Left lung (tissue), 4 donors: ENCODE measurements at regions not wholly inside any gene's neighbourhood (a gene's known extent, or its start where the extent isn't known, plus 50 kb on each side); places are given as distances from the start of the nearest gene placed in this dataset.

Experiments
- ATAC-seq: fragments of 200-7000 bp; cut with Tn5 transposase; one replicate; pipeline ENCODE4 v1.9.1; 2020; ENCODE audit warnings: moderate library complexity
- DNase-seq, 4 donors: peaks; one replicate each; pipeline ENCODE4 v3.0.0-alpha.2; 2013 to 2020
- H3K27ac ChIP-seq, 2 donors: fragments of 200-600 bp; sonication (generic) in 1 of 2; one replicate each; pipeline versions ENCODE4 v1.5.0 to v1.8.0; 2020 to 2021
- H3K27me3 ChIP-seq, 2 donors: fragments of 200-600 bp; sonication (generic) in 1 of 2; one replicate each; pipeline versions ENCODE4 v1.5.0 to v1.8.0; 2020 to 2021
- H3K36me3 ChIP-seq, 2 donors: fragments of 200-600 bp; sonication (generic) in 1 of 2; one replicate each; pipeline versions ENCODE4 v1.5.0 to v1.8.0; 2020 to 2021
- H3K4me1 ChIP-seq, 2 donors: fragments of 200-600 bp; one replicate each; pipeline ENCODE4 v1.8.0; 2021
- H3K4me3 ChIP-seq, 2 donors: fragments of 200-600 bp; sonication (generic) in 1 of 2; one replicate each; pipeline versions ENCODE4 v1.5.0 to v1.8.0; 2020 to 2021; ENCODE audit warnings: mild to moderate bottlenecking in 1 of 2
- H3K9me3 ChIP-seq, 2 donors: fragments of 200-600 bp; sonication (generic) in 1 of 2; one replicate each; pipeline versions ENCODE4 v1.5.0 to v1.8.0; 2020 to 2021
- CTCF ChIP-seq, 2 donors: fragments of 200-600 bp; sonication (generic) in 1 of 2; IDR thresholded peaks; one replicate each; pipeline versions ENCODE4 v1.5.0 to v1.8.0; 2021; ENCODE audit warnings: antibody characterized with exemption in 2 of 2
- intact Hi-C, 2 donors: fragments of 100-400 bp; cut with DNase I; formaldehyde crosslinking; loops; one replicate each; pipeline versions ENCODE4 v1.11.2 to v1.14.2; 2022
- donor health status: DM: no; HTN: yes; CAD: no.
- donor health status: DM: no; HTN: no; CAD: no.

DNA sequence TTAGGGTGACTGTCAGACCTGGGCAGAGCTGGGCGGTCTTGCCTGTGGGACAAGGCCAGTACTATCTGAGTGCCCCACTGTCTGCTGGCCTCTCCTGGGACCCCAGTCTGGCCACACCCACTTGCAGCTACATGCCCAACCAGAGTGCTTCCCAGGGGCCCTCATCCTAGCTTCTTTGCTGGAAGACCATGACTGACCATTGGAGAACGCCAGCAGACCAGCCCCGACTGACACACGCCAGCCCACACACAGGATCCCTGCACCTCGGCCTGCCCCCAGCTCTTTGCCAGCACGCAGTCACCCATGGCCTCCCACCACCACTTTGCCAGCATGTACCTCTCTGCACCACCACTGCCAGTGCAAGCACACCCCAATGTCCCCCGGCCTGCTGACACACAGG is 585.7 kb downstream of the ZNF674 start:
- intact Hi-C loops: no loop called here
- H3K27me3 ChIP-seq: no peaks in the 10 kb centered on the region
- peaks cover 0 to 4% of the 10 kb centered on the region in 2 donors for H3K9me3 ChIP-seq
- H3K4me1 ChIP-seq: no peaks in the 10 kb centered on the region
- ATAC-seq (no peak), DNase-seq (peak in 1 of 4 donors; percentile 44)
- no peak overlapping the region for H3K4me3 ChIP-seq
- TF ChIP-seq CTCF (IDR thresholded peaks at IDR 0.05): no peak
- H3K36me3 ChIP-seq: no peaks in the 10 kb centered on the region
- no peak overlapping the region for H3K27ac ChIP-seq

- no peak for ATAC-seq
- intact Hi-C loops: no loop called here
Observed at GRCh38 chrX:45956191-45956870, 588.9 kb downstream of the ZNF674 start.

GRCh38 chrX:45955661-45956060 is 589.6 kb downstream of the ZNF674 start:
- Histone ChIP-seq H3K36me3 (no peaks in the 10 kb centered on the region), H3K27me3 (no peaks in the 10 kb centered on the region), H3K4me1 (no peaks in the 10 kb centered on the region), H3K27ac (no peak overlapping the region), H3K9me3 (no peaks in the 10 kb centered on the region), H3K4me3 (no peak overlapping the region)
- intact Hi-C loops: no loop called here
- no peak for ATAC-seq
- no peak for DNase-seq
- no peak for TF ChIP-seq CTCF (IDR thresholded peaks at IDR 0.05)

More at GRCh38 chrX:45956191-45956870, 588.9 kb downstream of the ZNF674 start:
- no peaks in the 10 kb centered on the region for H3K36me3 ChIP-seq
- H3K27me3 ChIP-seq: no peaks in the 10 kb centered on the region
- H3K4me1 ChIP-seq: no peaks in the 10 kb centered on the region
- H3K27ac ChIP-seq: no peak overlapping the region
- no peak for TF ChIP-seq CTCF (IDR thresholded peaks at IDR 0.05)
- DNase-seq: peak in 1 of 4 donors; percentile 1
- no peak overlapping the region for H3K4me3 ChIP-seq
- no peaks in the 10 kb centered on the region for H3K9me3 ChIP-seq

DNA sequence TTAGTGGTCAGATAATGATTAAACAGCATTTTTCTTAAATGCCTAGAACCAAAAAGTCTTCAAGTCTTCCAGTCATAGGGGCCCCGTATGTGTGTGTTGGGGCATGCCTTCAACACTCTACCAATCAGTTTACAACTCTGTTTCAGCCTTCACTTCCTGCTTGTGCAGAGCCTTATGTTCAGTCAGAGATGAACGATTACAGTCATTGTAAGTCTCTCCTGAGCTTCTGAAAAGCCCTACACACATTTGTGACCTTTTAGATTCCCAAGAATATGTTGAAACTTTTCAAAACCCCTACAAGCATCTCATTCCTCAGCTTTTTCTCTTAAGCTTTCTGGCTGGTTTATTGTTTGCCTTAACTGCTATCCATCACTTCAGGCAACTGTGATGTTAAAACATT is 591.2 kb downstream of the ZNF674 start:
- DNase-seq (no peak), ATAC-seq (no peak)
- Histone ChIP-seq H3K36me3 (no peaks in the 10 kb centered on the region), H3K27me3 (no peaks in the 10 kb centered on the region), H3K4me3 (no peak overlapping the region), H3K4me1 (no peaks in the 10 kb centered on the region), H3K9me3 (no peaks in the 10 kb centered on the region), H3K27ac (no peak overlapping the region)
- intact Hi-C loops: no loop called here
- TF ChIP-seq CTCF (IDR thresholded peaks at IDR 0.05): no peak

DNA sequence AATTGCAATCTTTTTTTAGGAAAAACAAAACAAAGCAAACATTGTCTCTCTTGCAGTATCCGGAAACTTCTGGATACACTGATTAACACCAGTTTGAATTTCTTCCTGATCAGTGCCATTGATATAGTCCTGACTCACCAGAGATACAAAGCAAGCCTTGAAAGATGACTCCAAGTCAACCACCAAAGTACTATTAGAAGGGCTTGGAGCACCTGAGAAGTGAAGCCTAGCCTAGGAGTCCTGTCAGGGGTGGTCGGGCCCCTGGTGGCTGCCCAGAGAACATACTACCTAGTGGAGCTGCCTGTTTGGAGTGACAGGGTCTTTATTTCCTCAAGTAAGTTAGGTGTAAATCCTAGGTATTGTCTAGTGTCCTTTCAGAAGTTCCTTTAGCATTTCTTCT is 593.2 kb downstream of the ZNF674 start:
- no peak for TF ChIP-seq CTCF (IDR thresholded peaks at IDR 0.05)
- H3K27me3 ChIP-seq: no peaks in the 10 kb centered on the region
- H3K4me1 ChIP-seq: no peaks in the 10 kb centered on the region
- no peak for ATAC-seq
- H3K27ac ChIP-seq: no peak overlapping the region
- intact Hi-C loops: no loop called here
- H3K9me3 ChIP-seq: no peaks in the 10 kb centered on the region
- no peak overlapping the region for H3K4me3 ChIP-seq
- no peak for DNase-seq
- H3K36me3 ChIP-seq: no peaks in the 10 kb centered on the region
